Uterus (tissue), 2 donors: ENCODE measurements at regions not wholly inside any gene's neighbourhood (a gene's known extent, or its start where the extent isn't known, plus 50 kb on each side); places are given as distances from the start of the nearest gene placed in this dataset.

Source experiments
- POLR2A ChIP-seq, 2 donors: fragments of 450-650 bp; IDR thresholded peaks; one replicate each; pipeline ENCODE4 v1.6.1; 2016; ENCODE audit warnings: antibody characterized with exemption in 2 of 2, mild to moderate bottlenecking in 1 of 2, moderate library complexity in 1 of 2
- TF ChIP-seq, protein P1 (sequence below), 4 experiments: fragments of 200-600 bp in 2 of 4; fragments of 450-650 bp in 2 of 4; sonication (generic) in 2 of 4; IDR thresholded peaks; one replicate each; pipeline ENCODE4 v1.5.1; 2016 to 2019; ENCODE audit warnings: antibody characterized with exemption in 4 of 4, mild to moderate bottlenecking in 2 of 4, moderate library complexity in 1 of 4

DNA sequence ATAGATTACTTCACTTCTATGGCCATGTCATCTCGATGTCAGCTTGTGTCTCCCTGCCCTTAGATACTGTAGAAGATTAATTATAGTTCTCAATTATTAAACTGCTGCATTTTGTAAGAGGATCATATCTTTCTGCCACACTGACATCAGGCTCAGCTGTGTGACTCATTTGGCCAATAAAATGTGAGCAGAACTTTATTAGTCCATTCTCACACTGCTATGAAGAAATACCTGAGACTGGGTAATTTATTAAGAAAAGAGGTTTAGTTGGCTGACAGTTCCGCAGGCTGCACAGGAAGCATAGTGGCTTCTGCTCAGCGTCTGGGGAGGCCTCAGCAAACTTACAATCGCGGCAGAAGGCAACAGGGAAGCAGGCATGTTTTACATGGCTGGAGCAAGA, 290.4 kb downstream of the RAD51AP2 start:
- TF ChIP-seq POLR2A (IDR thresholded peaks at IDR 0.05), result no peak
- TF ChIP-seq, protein P1, sequence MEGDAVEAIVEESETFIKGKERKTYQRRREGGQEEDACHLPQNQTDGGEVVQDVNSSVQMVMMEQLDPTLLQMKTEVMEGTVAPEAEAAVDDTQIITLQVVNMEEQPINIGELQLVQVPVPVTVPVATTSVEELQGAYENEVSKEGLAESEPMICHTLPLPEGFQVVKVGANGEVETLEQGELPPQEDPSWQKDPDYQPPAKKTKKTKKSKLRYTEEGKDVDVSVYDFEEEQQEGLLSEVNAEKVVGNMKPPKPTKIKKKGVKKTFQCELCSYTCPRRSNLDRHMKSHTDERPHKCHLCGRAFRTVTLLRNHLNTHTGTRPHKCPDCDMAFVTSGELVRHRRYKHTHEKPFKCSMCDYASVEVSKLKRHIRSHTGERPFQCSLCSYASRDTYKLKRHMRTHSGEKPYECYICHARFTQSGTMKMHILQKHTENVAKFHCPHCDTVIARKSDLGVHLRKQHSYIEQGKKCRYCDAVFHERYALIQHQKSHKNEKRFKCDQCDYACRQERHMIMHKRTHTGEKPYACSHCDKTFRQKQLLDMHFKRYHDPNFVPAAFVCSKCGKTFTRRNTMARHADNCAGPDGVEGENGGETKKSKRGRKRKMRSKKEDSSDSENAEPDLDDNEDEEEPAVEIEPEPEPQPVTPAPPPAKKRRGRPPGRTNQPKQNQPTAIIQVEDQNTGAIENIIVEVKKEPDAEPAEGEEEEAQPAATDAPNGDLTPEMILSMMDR (IDR thresholded peaks at IDR 0.05), result no peak
